GM21526 (cell line): ENCODE measurements at regions not wholly inside any gene's neighbourhood (a gene's known extent, or its start where the extent isn't known, plus 50 kb on each side); places are given as distances from the start of the nearest gene placed in this dataset.
A peak's percentile ranks its signal among the peaks of the same experiment; 100 is the strongest.
"Not testable (repeated sequence)": the region's sequence is repeated elsewhere in the genome, so short reads cannot be mapped to it uniquely, and the experiment has no call there.

Source experiments
- ATAC-seq: cut with Tn5 transposase; IDR thresholded peaks from one replicate; pipeline ENCODE4 v1.9.1; 2021; ENCODE audit warnings: moderate library complexity; ENCODE audit not compliant: unreplicated experiment, low FRiP score

DNA sequence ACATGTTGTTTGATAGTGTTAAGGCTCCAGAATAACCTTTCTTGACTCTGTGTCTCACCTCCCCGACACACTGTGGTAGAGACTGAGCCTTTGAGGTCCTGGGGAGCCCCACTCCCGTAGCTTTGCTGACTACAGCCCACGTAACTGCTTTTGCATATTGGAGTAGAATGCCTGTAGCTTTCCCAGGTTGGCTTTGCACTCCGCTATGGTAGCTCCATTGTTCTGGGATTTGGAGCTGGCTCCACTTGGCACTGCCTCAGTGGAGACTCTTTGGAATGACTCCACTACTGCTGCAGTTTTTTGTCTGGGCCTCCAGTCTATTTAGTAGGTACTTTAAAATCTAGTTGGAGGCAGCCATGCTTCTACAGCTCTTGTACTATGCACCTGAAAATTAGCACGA, 56.2 kb upstream of the ANXA1 start:
- ATAC-seq = no peak

DNA sequence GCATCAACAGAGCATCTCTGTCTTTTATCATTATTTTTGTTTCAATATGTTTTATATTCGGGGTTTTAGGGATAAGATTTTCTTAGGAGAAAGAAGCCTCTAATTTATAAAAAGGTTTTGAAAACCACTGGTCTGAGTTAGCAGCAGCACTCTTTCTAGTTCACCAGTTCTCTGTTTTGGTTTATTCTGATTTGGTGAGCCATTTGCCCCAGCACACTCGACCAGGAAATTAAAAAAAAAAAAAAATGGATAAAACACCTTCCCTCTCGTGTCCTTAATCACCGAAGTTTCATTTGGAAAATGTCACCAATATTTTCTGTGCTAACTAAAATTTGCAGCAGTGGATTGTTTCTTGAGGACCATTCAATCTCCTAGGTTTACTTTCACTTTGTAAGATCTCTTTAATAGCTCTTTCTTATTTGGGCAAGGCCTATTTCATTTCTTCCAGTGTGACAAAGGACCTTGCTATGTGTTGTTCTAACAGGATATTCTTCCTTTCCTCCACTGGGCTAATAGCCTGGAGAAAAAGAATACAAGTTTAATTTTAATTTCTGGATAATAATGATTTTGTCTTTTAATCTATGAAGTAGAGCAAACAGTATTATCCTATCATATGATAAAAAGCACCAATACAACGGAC, 57.8 kb upstream of the ANXA1 start:
- ATAC-seq = no peak

DNA sequence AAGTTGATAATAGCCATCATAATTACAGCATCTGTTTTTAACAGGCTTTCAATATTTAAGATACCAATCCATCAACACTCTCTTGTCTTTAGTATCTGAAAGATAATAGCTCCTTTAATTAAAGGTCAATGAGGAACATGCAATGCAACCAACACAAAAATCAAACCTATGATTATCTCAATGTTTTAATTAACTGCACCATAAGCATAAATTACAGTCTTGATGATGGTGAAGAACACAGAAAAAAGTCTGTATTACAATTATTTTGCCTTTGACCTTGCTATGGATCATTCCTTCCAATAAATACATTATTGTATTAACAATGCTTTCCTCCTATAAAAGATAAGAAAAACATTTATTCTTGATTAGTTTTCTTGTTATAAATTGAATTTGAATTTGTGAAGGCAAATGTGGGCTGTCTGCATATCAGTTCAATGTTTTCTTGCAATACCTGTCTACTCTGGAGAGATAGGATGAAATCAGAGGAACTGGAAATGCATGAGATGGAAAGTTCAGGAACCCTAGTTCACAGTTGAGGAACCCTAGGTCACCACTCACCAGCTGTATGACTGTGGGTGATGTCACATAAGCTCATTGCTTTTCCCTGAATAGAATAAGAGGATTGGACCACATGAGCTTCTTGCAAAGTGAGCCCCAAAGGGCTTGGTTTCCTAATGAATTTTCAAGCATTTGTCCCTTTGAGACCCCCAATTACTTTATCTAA, 58.5 kb upstream of the ANXA1 start:
- ATAC-seq = no peak

DNA sequence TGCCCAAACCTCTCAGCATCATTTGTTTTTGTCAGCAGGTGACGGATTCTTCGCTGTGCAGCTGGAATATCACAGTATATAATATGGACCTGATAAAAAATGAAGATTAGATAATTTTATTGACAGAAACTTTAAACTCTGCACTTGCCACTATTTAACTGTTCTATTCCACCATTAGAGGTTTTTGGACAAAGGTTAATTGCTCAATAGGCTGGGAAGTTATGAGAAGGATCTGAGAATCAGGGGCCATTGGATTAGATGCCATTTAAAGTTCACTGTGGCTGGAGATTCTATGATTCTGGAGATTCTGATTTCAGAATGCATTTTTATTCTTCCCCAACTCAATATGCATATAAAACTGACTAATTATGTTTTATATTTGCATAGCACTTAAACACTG, 59.8 kb upstream of the ANXA1 start:
- ATAC-seq = no peak

DNA sequence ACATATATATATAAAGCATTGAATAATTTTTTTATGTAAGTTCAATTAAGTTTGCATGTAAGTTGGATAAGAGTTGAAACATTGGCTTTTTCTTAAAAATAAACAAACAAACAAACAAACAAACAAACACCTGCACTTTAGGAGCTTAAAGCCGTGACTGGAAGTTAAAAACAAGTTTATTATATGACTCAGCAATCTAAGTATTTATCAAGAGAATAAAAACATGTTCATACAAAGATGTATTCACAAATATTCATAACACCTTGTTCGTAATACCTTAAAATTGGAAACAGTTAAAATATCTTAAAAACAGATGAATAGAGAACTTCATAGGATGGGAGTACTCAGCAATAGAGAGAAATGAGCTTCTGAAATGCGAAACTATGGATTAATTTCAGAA, 61.5 kb upstream of the ANXA1 start:
- no peak for ATAC-seq

- ATAC-seq = no peak
Observed at GRCh38 chr9:73089304-73089985, 62.2 kb upstream of the ANXA1 start.

GRCh38 chr9:73087876-73088275, 63.8 kb upstream of the ANXA1 start:
- not testable (repeated sequence) for ATAC-seq

DNA sequence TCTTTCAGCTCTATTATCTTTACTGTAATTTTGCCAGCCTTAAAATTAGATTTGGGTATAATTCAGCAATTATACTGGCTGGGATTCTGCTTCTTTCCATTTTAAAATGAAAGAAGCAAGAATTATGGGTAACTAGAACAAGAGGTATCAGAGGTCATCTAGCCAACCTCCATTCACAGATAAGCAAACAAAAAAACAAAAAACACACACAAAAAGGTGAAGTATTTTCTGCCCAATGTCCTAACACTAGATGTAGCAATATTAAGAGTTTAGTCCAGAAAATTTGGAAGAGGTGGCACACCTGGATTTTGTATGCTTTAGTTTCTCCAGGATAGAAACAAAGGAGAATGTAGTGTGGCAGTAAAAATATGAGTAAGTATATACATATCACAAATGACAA, 68.1 kb upstream of the ANXA1 start:
- ATAC-seq = no peak

DNA sequence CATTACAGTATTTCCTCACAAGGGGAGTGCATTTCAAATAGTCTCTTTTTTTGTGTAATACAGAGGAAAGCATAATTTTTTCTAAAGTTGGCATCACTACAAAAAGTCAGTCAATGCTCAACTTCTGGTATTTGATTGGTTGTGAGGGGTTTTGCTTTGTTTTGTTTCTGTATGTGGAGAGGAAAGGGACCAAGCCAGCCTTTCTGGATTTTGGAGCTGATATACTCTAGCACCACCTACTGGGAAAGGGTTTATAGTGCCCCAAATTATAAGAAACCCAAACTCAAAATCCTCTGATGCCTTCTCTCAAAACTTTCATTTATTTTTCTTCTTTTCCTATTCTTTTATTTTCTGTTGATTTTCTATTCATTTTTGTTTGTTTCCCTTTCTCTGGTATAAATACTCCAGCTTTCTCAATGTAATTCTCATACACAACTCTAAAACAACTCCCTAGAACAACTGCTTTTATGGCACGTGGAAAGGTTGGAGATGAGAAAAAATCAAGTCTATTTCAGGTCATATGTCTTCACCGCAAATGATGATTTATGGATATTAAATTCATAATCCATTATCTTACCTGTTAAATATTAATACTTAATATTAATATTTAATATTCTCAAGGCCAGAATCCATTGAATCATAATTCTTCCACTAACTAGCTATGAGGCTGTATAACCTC, 69.5 kb upstream of the ANXA1 start:
- ATAC-seq = peak; percentile 74

DNA sequence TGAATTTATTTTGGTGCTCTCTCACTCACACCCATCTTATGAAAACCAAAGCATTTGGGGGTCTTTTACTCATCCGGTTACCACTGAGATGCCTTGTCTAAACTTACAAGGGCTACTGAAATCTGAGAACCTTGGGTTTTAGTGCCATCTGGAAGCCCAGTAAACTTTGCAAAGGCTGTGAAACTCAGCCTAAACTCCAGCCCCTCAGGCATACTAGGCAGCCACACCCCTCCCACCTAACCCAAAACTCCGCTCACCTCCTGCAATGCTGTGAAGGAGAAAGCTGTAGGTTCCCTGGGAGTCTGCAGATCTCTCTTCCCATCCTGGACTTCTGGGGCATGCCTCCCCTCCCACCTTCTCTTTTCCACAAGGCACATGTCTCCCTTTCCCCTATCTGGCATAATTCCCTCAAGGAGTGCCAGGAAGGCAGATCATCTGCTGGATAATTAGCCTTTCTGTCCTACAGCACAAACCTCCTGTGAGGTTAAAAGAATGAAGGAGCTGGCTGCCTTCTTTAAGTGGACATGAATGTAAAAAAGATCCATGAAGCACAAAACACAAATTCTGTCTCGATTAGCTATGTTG, 71.5 kb upstream of the ANXA1 start:
- ATAC-seq = no peak

DNA sequence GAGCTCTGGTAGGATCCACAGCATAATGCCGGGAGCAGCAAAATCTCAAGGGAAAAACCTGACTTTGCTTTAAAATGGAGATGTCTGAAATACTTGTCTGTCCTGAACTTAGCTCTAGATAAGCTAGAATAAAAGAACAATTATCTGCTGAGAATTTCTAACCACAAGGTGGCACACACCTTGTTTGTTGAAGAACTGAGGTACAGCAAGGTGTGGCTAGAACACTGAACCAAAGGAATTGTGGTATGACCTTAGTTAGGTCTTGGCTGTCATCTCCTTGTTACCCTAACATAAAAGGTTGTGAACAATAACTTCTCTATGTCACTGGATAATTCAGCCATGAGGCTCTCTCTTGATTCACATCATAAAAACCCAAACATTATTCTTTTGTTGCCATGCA, 72.3 kb upstream of the ANXA1 start:
- ATAC-seq = no peak

- ATAC-seq = no peak
Observed at GRCh38 chr9:73077625-73078030, 74.0 kb upstream of the ANXA1 start.

- ATAC-seq = no peak
Observed at GRCh38 chr9:73076970-73077369, 74.7 kb upstream of the ANXA1 start.

DNA sequence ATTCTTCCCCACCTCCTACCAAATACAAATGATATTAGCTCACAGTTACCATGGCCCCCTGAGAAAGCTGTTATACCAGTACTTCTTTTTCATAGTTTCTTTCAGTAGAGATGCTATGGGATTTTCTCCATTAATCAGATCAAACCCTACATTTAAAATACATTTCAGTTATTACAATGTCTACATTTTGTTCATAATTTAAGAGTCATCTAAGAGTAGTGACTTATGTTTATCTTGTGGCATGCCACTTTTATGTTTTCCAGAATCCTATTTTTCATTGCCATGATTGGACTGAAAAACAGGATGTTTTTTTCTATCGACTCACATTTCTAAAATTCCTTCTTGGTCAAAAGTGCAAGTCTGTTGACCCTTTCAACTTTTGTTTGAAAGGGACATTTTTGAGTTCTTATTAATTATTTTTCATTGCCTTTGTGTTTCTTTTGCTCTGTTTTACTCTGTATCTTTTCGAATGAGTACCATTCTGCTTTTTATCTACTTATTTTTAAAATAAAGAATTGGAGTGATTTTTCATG, 77.4 kb upstream of the ANXA1 start:
- no peak for ATAC-seq

DNA sequence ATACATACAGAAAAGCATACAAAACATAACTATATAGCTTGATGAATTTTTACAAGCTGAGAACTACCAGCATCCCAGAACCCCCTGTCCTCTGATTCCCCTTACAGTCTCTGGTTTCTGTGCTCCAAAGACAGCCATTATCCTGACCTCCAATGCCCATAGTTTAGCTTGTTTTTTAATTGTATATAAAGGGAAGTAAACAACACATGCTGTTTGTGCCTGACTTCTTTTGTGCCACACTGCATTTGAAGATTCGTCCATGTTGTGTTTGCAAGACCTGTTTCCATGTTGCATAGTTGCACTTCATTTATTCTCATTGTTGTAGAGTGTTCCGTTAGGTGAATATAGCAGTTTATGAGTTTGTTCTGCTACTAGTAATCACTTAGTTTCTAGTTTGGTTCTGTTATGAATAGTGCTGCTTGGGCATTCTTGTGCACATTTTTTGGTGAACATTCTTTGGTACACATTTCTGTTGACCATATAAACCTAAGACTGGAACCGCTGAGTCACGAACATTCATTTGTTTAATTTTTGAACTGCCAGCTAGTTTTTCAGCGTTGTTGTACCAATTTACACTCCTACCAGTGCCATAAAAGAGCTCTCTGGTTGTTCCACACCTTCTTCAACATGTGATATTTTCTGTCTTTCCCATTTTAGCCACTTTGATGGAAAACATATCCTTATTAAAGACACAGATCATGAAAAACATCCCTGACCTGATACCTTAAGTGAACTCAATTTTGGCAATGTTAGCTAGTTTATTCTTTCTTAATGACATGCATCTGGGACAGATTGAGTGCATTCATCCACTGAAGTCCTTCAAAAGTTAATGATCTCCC, 78.1 kb upstream of the ANXA1 start:
- ATAC-seq = no peak

- no peak for ATAC-seq
Observed at GRCh38 chr9:73067074-73067473, 84.6 kb upstream of the ANXA1 start.

DNA sequence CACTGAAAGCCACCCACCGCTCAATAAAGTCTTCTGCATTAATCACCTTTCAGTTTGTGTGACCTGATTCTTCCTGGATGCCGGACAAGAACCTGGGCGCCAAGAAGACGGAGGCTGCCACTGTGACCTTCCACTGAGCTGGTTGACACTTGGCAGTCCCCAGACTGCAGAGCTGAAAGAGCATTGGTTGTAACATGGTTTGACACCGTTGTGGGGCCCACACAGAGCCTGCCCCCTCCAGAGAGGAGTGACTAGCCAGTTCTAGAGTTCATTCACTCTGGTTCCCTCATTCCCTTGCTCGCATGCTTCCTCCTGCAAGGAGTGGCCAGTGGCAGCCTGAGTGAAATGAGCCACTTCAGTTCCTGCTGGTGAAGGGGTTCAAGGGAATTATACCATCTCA, 86.2 kb upstream of the ANXA1 start:
- ATAC-seq = no peak

GRCh38 chr9:73064315-73064714, 87.3 kb upstream of the ANXA1 start:
- no peak for ATAC-seq

DNA sequence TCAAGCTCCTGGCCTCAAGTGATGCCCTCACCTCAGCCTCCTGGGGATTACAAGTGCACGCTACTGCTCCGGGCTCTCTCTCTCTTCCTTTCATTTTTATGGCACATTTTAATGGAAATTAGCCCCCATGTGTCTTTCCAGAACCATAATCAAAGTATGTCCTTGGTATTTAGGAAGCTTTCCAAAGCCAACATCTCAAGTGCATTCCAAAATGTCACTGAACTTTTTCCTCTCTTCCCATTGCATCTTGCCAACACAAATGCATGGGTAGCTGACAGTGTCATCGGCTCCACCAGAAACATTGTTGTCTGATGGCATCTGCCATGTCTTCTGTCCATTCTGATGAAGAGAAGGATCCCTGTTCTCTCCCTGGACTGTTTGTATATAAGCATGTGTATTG, 90.5 kb upstream of the ANXA1 start:
- no peak for ATAC-seq

DNA sequence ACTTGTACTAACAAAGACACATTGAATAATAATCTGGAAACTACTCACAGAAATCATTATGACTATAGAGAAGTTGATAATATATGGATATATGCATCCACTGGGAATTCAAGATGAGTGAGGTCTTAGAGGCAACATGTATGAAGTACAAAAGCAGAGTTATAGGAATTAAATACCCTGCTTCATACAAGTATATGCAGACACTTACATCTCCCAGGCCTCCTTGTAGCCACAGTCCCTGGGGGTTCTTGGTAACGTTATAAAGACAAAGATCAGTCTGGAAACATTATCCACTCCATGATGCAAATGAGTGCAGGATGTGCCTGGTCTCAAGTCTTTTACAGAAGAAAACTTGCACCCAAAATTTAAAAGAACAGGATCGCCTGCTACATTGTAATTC, 92.4 kb upstream of the ANXA1 start:
- no peak for ATAC-seq
